ENCODE measurements at regions not wholly inside any gene's neighbourhood (a gene's known extent, or its start where the extent isn't known, plus 50 kb on each side); places are given as distances from the start of the nearest gene placed in this dataset.

GRCh38 chr7:52486267-52486666, 549.2 kb upstream of the POM121L12 start:
- DNase-seq (ENCODE audit: low read depth, low spot score): peak; percentile 22

GRCh38 chr7:52482076-52482475, 553.4 kb upstream of the POM121L12 start:
- DNase-seq (ENCODE audit: low read depth, low spot score): no peak

- no peak for DNase-seq (ENCODE audit: low read depth, low spot score)
These were observed 553.9 kb upstream of the POM121L12 start for GRCh38 chr7:52481571-52481970.

- no peak for DNase-seq (ENCODE audit: low read depth, low spot score)
These were observed 555.4 kb upstream of the POM121L12 start for GRCh38 chr7:52479990-52480389.

GRCh38 chr7:52475001-52475582, 560.3 kb upstream of the POM121L12 start:
- no peak for DNase-seq (ENCODE audit: low read depth, low spot score)

- DNase-seq (ENCODE audit: low read depth, low spot score): no peak
These were observed 561.7 kb upstream of the POM121L12 start for GRCh38 chr7:52473756-52474155.

- DNase-seq (ENCODE audit: low read depth, low spot score): no peak
These were observed 563.3 kb upstream of the POM121L12 start for GRCh38 chr7:52472006-52472620.

- DNase-seq (ENCODE audit: low read depth, low spot score): no peak
These were observed 570.2 kb upstream of the POM121L12 start for GRCh38 chr7:52465216-52465615.

GRCh38 chr7:52463341-52463740, 572.1 kb upstream of the POM121L12 start:
- DNase-seq (ENCODE audit: low read depth, low spot score): no peak

GRCh38 chr7:52462474-52462873, 573.0 kb upstream of the POM121L12 start:
- no peak for DNase-seq (ENCODE audit: low read depth, low spot score)

GRCh38 chr7:52455571-52455970, 579.9 kb upstream of the POM121L12 start:
- no peak for DNase-seq (ENCODE audit: low read depth, low spot score)

GRCh38 chr7:52450816-52451215, 584.6 kb upstream of the POM121L12 start:
- DNase-seq (ENCODE audit: low read depth, low spot score): no peak

GRCh38 chr7:52447581-52448180, 587.8 kb upstream of the POM121L12 start:
- no peak for DNase-seq (ENCODE audit: low read depth, low spot score)

- no peak for DNase-seq (ENCODE audit: low read depth, low spot score)
These were observed 599.2 kb upstream of the POM121L12 start for GRCh38 chr7:52436278-52436677.

- no peak for DNase-seq (ENCODE audit: low read depth, low spot score)
These were observed 604.2 kb upstream of the POM121L12 start for GRCh38 chr7:52431082-52431815.

GRCh38 chr7:52423251-52423650, 612.2 kb upstream of the POM121L12 start:
- DNase-seq (ENCODE audit: low read depth, low spot score): no peak

- no peak for DNase-seq (ENCODE audit: low read depth, low spot score)
These were observed 622.4 kb upstream of the POM121L12 start for GRCh38 chr7:52413051-52413450.

- DNase-seq (ENCODE audit: low read depth, low spot score): peak; percentile 0
These were observed 625.4 kb upstream of the POM121L12 start for GRCh38 chr7:52410032-52410431.

- no peak for DNase-seq (ENCODE audit: low read depth, low spot score)
These were observed 628.6 kb upstream of the POM121L12 start for GRCh38 chr7:52406808-52407207.

- no peak for DNase-seq (ENCODE audit: low read depth, low spot score)
These were observed 652.7 kb upstream of the POM121L12 start for GRCh38 chr7:52382731-52383130.

- DNase-seq (ENCODE audit: low read depth, low spot score): no peak
These were observed 665.5 kb upstream of the POM121L12 start for GRCh38 chr7:52369922-52370321.

- DNase-seq (ENCODE audit: low read depth, low spot score): no peak
These were observed 670.1 kb upstream of the POM121L12 start for GRCh38 chr7:52365349-52365748.

- no peak for DNase-seq (ENCODE audit: low read depth, low spot score)
These were observed 672.9 kb upstream of the POM121L12 start for GRCh38 chr7:52362521-52362920.

All from astrocyte of the hippocampus (primary cell).